Heart right ventricle (tissue), 16 donors: ENCODE measurements at regions not wholly inside any gene's neighbourhood (a gene's known extent, or its start where the extent isn't known, plus 50 kb on each side); places are given as distances from the start of the nearest gene placed in this dataset.
"Not testable (repeated sequence)": the region's sequence is repeated elsewhere in the genome, so short reads cannot be mapped to it uniquely, and the experiment has no call there.

ENCODE experiments used
- ATAC-seq, 8 donors: fragments of 200-7000 bp; cut with Tn5 transposase; one replicate each; pipeline ENCODE4 v1.9.1; 2020; ENCODE audit warnings: mild to moderate bottlenecking in 8 of 8, moderate library complexity in 8 of 8, moderate number of reproducible peaks in 1 of 8
- DNase-seq, 2 donors: peaks; one replicate each; pipeline ENCODE4 v3.0.0-alpha.2; 2020
- H3K27ac ChIP-seq, 10 donors: fragments of 200-600 bp; sonication (generic) in 2 of 10; one replicate each; pipeline versions ENCODE4 v1.5.0 to v1.8.0; 2020 to 2022; ENCODE audit warnings: mild to moderate bottlenecking in 3 of 10
- H3K27me3 ChIP-seq, 7 donors: fragments of 200-600 bp; one replicate each; pipeline ENCODE4 v1.8.0; 2021 to 2022; ENCODE audit warnings: mild to moderate bottlenecking in 2 of 7
- H3K36me3 ChIP-seq, 9 donors: fragments of 200-600 bp; sonication (generic) in 1 of 9; one replicate each; pipeline versions ENCODE4 v1.5.0 to v1.8.0; 2020 to 2022; ENCODE audit warnings: mild to moderate bottlenecking in 2 of 9
- H3K4me1 ChIP-seq, 9 donors: fragments of 200-600 bp; sonication (generic) in 1 of 9; one replicate each; pipeline versions ENCODE4 v1.5.0 to v1.8.0; 2020 to 2022; ENCODE audit warnings: mild to moderate bottlenecking in 4 of 9
- H3K4me3 ChIP-seq, 10 donors: fragments of 200-600 bp; sonication (generic) in 2 of 10; one replicate each; pipeline versions ENCODE4 v1.5.0 to v1.8.0; 2020 to 2022; ENCODE audit warnings: mild to moderate bottlenecking in 7 of 10, moderate library complexity in 2 of 10
- H3K9me3 ChIP-seq, 11 donors: fragments of 200-600 bp in 10 of 11; sonication (generic) in 2 of 11; one replicate each; pipeline versions ENCODE4 v1.5.0 to v1.8.0; 2013 to 2022; ENCODE audit warnings: mild to moderate bottlenecking in 2 of 11, control low read depth in 1 of 11, moderate library complexity in 1 of 11
- CTCF ChIP-seq, 9 donors: fragments of 200-600 bp; sonication (generic) in 2 of 9; IDR thresholded peaks; one replicate each; pipeline versions ENCODE4 v1.5.0 to v1.8.0; 2021 to 2022; ENCODE audit warnings: antibody characterized with exemption in 9 of 9, mild to moderate bottlenecking in 5 of 9, moderate library complexity in 1 of 9
- WGBS, 2 donors: extraction: QIAGEN DNeasy Blood & Tissue Kit; methylation state at CpG; one replicate each; pipeline ENCODE4 v1.1.7; 2013; ENCODE audit warnings: inconsistent platforms in 1 of 2; 5-methylcytosine and 5-hydroxymethylcytosine counted together
- intact Hi-C, 10 donors: fragments of 100-400 bp; cut with DNase I; formaldehyde crosslinking; loops; one replicate each; pipeline versions ENCODE4 v1.11.1 to v1.14.2; 2022
- donor health status: Arrhythmogenic right ventricular cardiomyopathy.
- donor health status: ischemic (EF 13 %, LVEDD 7.1; RV severe dilation, severe dysfunction).
- donor health status: healthy with polysubstance abuse.
- donor health status: DM: no; HTN: yes; CAD: no.
- donor health status: DM: no; HTN: no; CAD: no.
- donor health status: ischemic (EF 25% LVEDD 6.9; RV normal size, moderate dysfunction).
- donor health status: ischemic (EF 25% LVEDD 5.7; RV mildly dilated, moderate dysfunction).
- donor health status: healthy.
- donor health status: DM: yes; HTN: yes; CAD: no.
- donor health status: Ischemic cardiomyopathy.
- donor health status: ischemic (EF 35%, LVEDD 5.7; RV mildly dilated, moderate dysfunction).
- donor health status: nonischemic (EF 11% LVEDD 7.7; RV severe dilation, severe dysfunction).
- donor health status: DM: yes; HTN: yes; CAD: no.
- donor health status: PGD.
- donor health status: ischemic (EF 29% LVEDD 5.4; RV normal size, mild dysfunction).
- donor health status: nonischemic (EF 23%, LVEDD 6.1; RV moderate dilation, normal function).

- Histone ChIP-seq H3K4me3 (peak overlapping the region in 8 of 10 donors; percentile 7 to 63 (median 38)), H3K27ac (peak overlapping the region in 2 of 10 donors; percentile 34 to 52), H3K36me3 (no peaks in the 10 kb centered on the region), H3K4me1 (no peaks in the 10 kb centered on the region), H3K9me3 (peaks cover 0 to 36% (median 3%) of the 10 kb centered on the region in 11 donors), H3K27me3 (peaks cover 0 to 7% (median 0%) of the 10 kb centered on the region in 7 donors)
- DNase-seq (peak; percentile 13 to 51), ATAC-seq (peak in 7 of 8 donors; percentile 23 to 92 (median 72))
- 27 to 33% methylated on average over 68 of the region's 68 CpGs for WGBS, 2 donors
- peak in 1 of 9 donors; percentile 19 for TF ChIP-seq CTCF (IDR thresholded peaks at IDR 0.05)
- intact Hi-C loops, result no loop called here
Measured at GRCh38 chr20:29079769-29080690, 2177.4 kb upstream of the DEFB115 start.

- ATAC-seq, intact Hi-C loops, DNase-seq, H3K36me3 ChIP-seq, H3K4me3 ChIP-seq, H3K27me3 ChIP-seq, H3K4me1 ChIP-seq, H3K27ac ChIP-seq: not testable (repeated sequence)
- peaks cover 0 to 28% (median 0%) of the 10 kb centered on the region in 11 donors for H3K9me3 ChIP-seq
- WGBS, 2 donors, result 73 to 97% methylated on average over 1 of the region's 1 CpG
Measured at GRCh38 chr20:29081712-29082111, 2175.8 kb upstream of the DEFB115 start.

GRCh38 chr20:29085625-29086024 lies 2171.8 kb upstream of the DEFB115 start:
- H3K27me3 ChIP-seq, result no peaks in the 10 kb centered on the region
- 8 to 9% methylated on average over 1 of the region's 1 CpG for WGBS, 2 donors
- H3K9me3 ChIP-seq, result peaks cover 0 to 13% (median 0%) of the 10 kb centered on the region in 11 donors
- H3K36me3 ChIP-seq, result no peaks in the 10 kb centered on the region
- DNase-seq (no peak), ATAC-seq (no peak)
- no peak overlapping the region for H3K4me3 ChIP-seq
- no peak for TF ChIP-seq CTCF (IDR thresholded peaks at IDR 0.05)
- no peaks in the 10 kb centered on the region for H3K4me1 ChIP-seq
- intact Hi-C loops, result no loop called here
- H3K27ac ChIP-seq, result no peak overlapping the region

- H3K27me3 ChIP-seq, intact Hi-C loops, DNase-seq, ATAC-seq, H3K36me3 ChIP-seq, H3K4me3 ChIP-seq, H3K4me1 ChIP-seq, H3K27ac ChIP-seq: not testable (repeated sequence)
- H3K9me3 ChIP-seq, result peaks cover 0 to 13% (median 0%) of the 10 kb centered on the region in 11 donors
- WGBS, 2 donors, result 80% methylated on average over 11 of the region's 11 CpGs
Measured at GRCh38 chr20:29086145-29086718, 2171.2 kb upstream of the DEFB115 start.

- no peak for TF ChIP-seq CTCF (IDR thresholded peaks at IDR 0.05)
- Histone ChIP-seq H3K9me3 (peaks cover 0 to 8% (median 0%) of the 10 kb centered on the region in 11 donors), H3K4me1 (no peaks in the 10 kb centered on the region), H3K27ac (no peak overlapping the region), H3K4me3 (no peak overlapping the region), H3K27me3 (no peaks in the 10 kb centered on the region), H3K36me3 (no peaks in the 10 kb centered on the region)
- no peak for ATAC-seq
- intact Hi-C loops, result no loop called here
- WGBS, 2 donors, result 85 to 90% methylated on average over 2 of the region's 2 CpGs
- no peak for DNase-seq
Measured at GRCh38 chr20:29086938-29087337, 2170.5 kb upstream of the DEFB115 start.

GRCh38 chr20:29087887-29088286 lies 2169.6 kb upstream of the DEFB115 start:
- H3K9me3 ChIP-seq, H3K27me3 ChIP-seq, ATAC-seq, DNase-seq, H3K4me3 ChIP-seq, intact Hi-C loops, H3K4me1 ChIP-seq, H3K36me3 ChIP-seq, H3K27ac ChIP-seq: not testable (repeated sequence)
- 42 to 51% methylated on average over 3 of the region's 3 CpGs for WGBS, 2 donors

- intact Hi-C loops, DNase-seq, H3K27me3 ChIP-seq, H3K9me3 ChIP-seq, ATAC-seq, H3K36me3 ChIP-seq, H3K27ac ChIP-seq, H3K4me3 ChIP-seq, H3K4me1 ChIP-seq: not testable (repeated sequence)
- WGBS, 2 donors, result 62 to 64% methylated on average over 2 of the region's 2 CpGs
Measured at GRCh38 chr20:29088472-29088871, 2169.0 kb upstream of the DEFB115 start.

- WGBS, 2 donors, result 55 to 56% methylated on average over 3 of the region's 3 CpGs
- H3K27me3 ChIP-seq, H3K4me1 ChIP-seq, H3K9me3 ChIP-seq, H3K36me3 ChIP-seq, H3K27ac ChIP-seq, intact Hi-C loops, ATAC-seq, H3K4me3 ChIP-seq, DNase-seq: not testable (repeated sequence)
Measured at GRCh38 chr20:29089409-29089808, 2168.1 kb upstream of the DEFB115 start.
